H1 (cell line): ENCODE measurements at regions not wholly inside any gene's neighbourhood (a gene's known extent, or its start where the extent isn't known, plus 50 kb on each side); places are given as distances from the start of the nearest gene placed in this dataset.

Source experiments
- CTCF ChIA-PET: fragments of 300-600 bp; sonication (Branson Sonifier 250); formaldehyde crosslinking; loops from one replicate; lab custom pipeline; 2021; ENCODE audit not compliant: partially characterized antibody; lab: Charles Lee
- POLR2A ChIA-PET: fragments of 300-600 bp; sonication (Branson Sonifier 250); formaldehyde crosslinking; loops from one replicate; lab custom pipeline; 2021; ENCODE audit warnings: inconsistent platforms; ENCODE audit not compliant: partially characterized antibody; lab: Charles Lee
- DNase-seq, 2 experiments: peaks; one replicate each; pipeline versions ENCODE4 v3.0.0 to v3.0.0-alpha.2; 2010 to 2022; ENCODE audit warnings: low spot score in 2 of 2, low read depth in 1 of 2, mixed read lengths in 1 of 2
- FAIRE-seq: peaks from 2 replicates; lab custom pipeline; 2011; peaks lifted over from hg19 to GRCh38; lab: Jason Lieb, UNC
- H2AFZ ChIP-seq: 2 replicates; pipeline ENCODE4 v1.8.1; 2012; ENCODE audit warnings: low read length, inconsistent platforms
- H2AK5ac ChIP-seq: 2 replicates; pipeline ENCODE4 v1.6.1; 2013; ENCODE audit warnings: low read depth, low read length
- H2BK120ac ChIP-seq: replicated peaks from 2 replicates; pipeline ENCODE3; 2013; ENCODE audit warnings: low read depth, low read length, inconsistent platforms
- H2BK12ac ChIP-seq: 2 replicates; pipeline ENCODE4 v1.6.1; 2013; ENCODE audit warnings: low read depth, low read length
- H2BK15ac ChIP-seq: 2 replicates; pipeline ENCODE4 v1.6.1; 2013; ENCODE audit warnings: low read length
- H2BK20ac ChIP-seq: 2 replicates; pipeline ENCODE4 v1.6.1; 2013; ENCODE audit warnings: low read length
- H2BK5ac ChIP-seq: 2 replicates; pipeline ENCODE4 v1.6.1; 2013; ENCODE audit warnings: low read depth, low read length
- H3K14ac ChIP-seq: 2 replicates; pipeline ENCODE4 v1.6.1; 2013; ENCODE audit warnings: inconsistent platforms; ENCODE audit not compliant: insufficient read length
- H3K18ac ChIP-seq: 2 replicates; pipeline ENCODE4 v1.6.1; 2013; ENCODE audit warnings: low read length; ENCODE audit errors: extremely low read depth
- H3K23ac ChIP-seq: 2 replicates; pipeline ENCODE4 v1.6.1; 2013; ENCODE audit warnings: inconsistent platforms; ENCODE audit not compliant: insufficient read length
- H3K23me2 ChIP-seq: 2 replicates; pipeline ENCODE4 v1.6.1; 2013; ENCODE audit warnings: low read depth, low read length
- H3K27ac ChIP-seq: 2 replicates; pipeline ENCODE4 v1.6.1; 2011; ENCODE audit warnings: low read depth, low read length, inconsistent platforms
- H3K27me3 ChIP-seq, 4 experiments: replicated peaks in 1 of 4; 1 replicate in 1 of 4; 2 replicates in 3 of 4; pipeline versions ENCODE4 v1.6.1 to v1.8.1; 2011 to 2013; ENCODE audit warnings: low read length in 3 of 4, mild to moderate bottlenecking in 3 of 4, inconsistent platforms in 2 of 4, mixed read lengths in 2 of 4, moderate library complexity in 1 of 4; ENCODE audit not compliant: control insufficient read depth in 3 of 4, insufficient read depth in 3 of 4; ENCODE audit errors: extremely low read depth in 1 of 4
- H3K36me3 ChIP-seq, 4 experiments: 2 replicates each; pipeline versions ENCODE4 v1.6.1 to v1.8.1; 2011 to 2013; ENCODE audit warnings: mild to moderate bottlenecking in 4 of 4, low read length in 3 of 4, moderate library complexity in 2 of 4, control low read depth in 1 of 4, inconsistent platforms in 1 of 4; ENCODE audit not compliant: insufficient read depth in 4 of 4, control insufficient read depth in 2 of 4
- H3K4ac ChIP-seq: replicated peaks from 2 replicates; pipeline ENCODE3; 2013; ENCODE audit warnings: low read length, low read depth, mixed read lengths, inconsistent platforms; ENCODE audit not compliant: insufficient read length
- H3K4me1 ChIP-seq, 4 experiments: replicated peaks in 1 of 4; 1 replicate in 1 of 4; 2 replicates in 3 of 4; pipeline versions ENCODE4 v1.6.1 to v1.8.1; 2011 to 2013; ENCODE audit warnings: low read length in 3 of 4, inconsistent platforms in 2 of 4, mixed read lengths in 1 of 4; ENCODE audit not compliant: insufficient read depth in 4 of 4, control insufficient read depth in 3 of 4
- H3K4me2 ChIP-seq, 2 experiments: 2 replicates each; pipeline versions ENCODE4 v1.6.1 to v1.8.1; 2011 to 2013; ENCODE audit warnings: low read depth in 2 of 2, low read length in 2 of 2, control low read depth in 1 of 2, inconsistent platforms in 1 of 2, mild to moderate bottlenecking in 1 of 2; ENCODE audit not compliant: insufficient read depth in 1 of 2
- H3K4me3 ChIP-seq, 4 experiments: fragments of 200-600, 300-600 bp in 1 of 4; sonication (generic), shearing (Covaris generic), sonication (Bioruptor Twin) in 1 of 4; 2 replicates each; pipeline versions ENCODE4 v1.5.1 to v1.8.1; 2011 to 2016; ENCODE audit warnings: low read length in 4 of 4, low read depth in 3 of 4, control low read depth in 2 of 4, inconsistent platforms in 2 of 4, mild to moderate bottlenecking in 2 of 4, mixed read lengths in 1 of 4, moderate library complexity in 1 of 4; ENCODE audit not compliant: insufficient read depth in 2 of 4; ENCODE audit errors: extremely low read depth in 1 of 4
- H3K56ac ChIP-seq: replicated peaks from 2 replicates; pipeline ENCODE3; 2013; ENCODE audit warnings: low read depth, mild to moderate bottlenecking, mixed read lengths, low read length, inconsistent platforms; ENCODE audit not compliant: insufficient read length
- H3K79me1 ChIP-seq: 2 replicates; pipeline ENCODE4 v1.6.1; 2013; ENCODE audit warnings: low read depth, low read length, control low read depth
- H3K79me2 ChIP-seq, 2 experiments: 2 replicates each; pipeline versions ENCODE4 v1.6.1 to v1.8.1; 2012 to 2013; ENCODE audit warnings: low read length in 2 of 2, mild to moderate bottlenecking in 2 of 2, inconsistent platforms in 1 of 2; ENCODE audit not compliant: insufficient read depth in 2 of 2, control insufficient read depth in 1 of 2
- H3K9ac ChIP-seq, 4 experiments: replicated peaks in 1 of 4; 1 replicate in 1 of 4; 2 replicates in 3 of 4; pipeline versions ENCODE4 v1.6.1 to v1.8.1; 2011 to 2013; ENCODE audit warnings: low read depth in 3 of 4, low read length in 3 of 4, control low read depth in 2 of 4, mild to moderate bottlenecking in 2 of 4, moderate library complexity in 2 of 4, inconsistent platforms in 1 of 4; ENCODE audit errors: extremely low read depth in 1 of 4
- H3K9me3 ChIP-seq, 2 experiments: 2 replicates each; pipeline versions ENCODE4 v1.6.1 to v1.8.1; 2012 to 2013; ENCODE audit warnings: mild to moderate bottlenecking in 2 of 2, moderate library complexity in 2 of 2, control low read depth in 1 of 2, inconsistent platforms in 1 of 2, low read depth in 1 of 2, low read length in 1 of 2, mixed read lengths in 1 of 2; ENCODE audit not compliant: insufficient read depth in 2 of 2
- H4K20me1 ChIP-seq, 2 experiments: replicated peaks in 1 of 2; 2 replicates each; pipeline versions ENCODE3 to v1.8.1; 2011 to 2013; ENCODE audit warnings: inconsistent platforms in 2 of 2, low read length in 2 of 2, mild to moderate bottlenecking in 1 of 2; ENCODE audit not compliant: insufficient read depth in 2 of 2, control insufficient read depth in 1 of 2
- H4K5ac ChIP-seq: 2 replicates; pipeline ENCODE4 v1.6.1; 2013; ENCODE audit warnings: low read length, low read depth, mixed read lengths, inconsistent platforms; ENCODE audit not compliant: insufficient read length
- H4K8ac ChIP-seq: 2 replicates; pipeline ENCODE4 v1.8.0; 2013; ENCODE audit warnings: mild to moderate bottlenecking, moderate library complexity, low read length, inconsistent platforms; ENCODE audit not compliant: insufficient read depth; ENCODE audit errors: extremely low read depth
- H4K91ac ChIP-seq: replicated peaks from 2 replicates; pipeline ENCODE3; 2013; ENCODE audit warnings: low read length, mixed read lengths, inconsistent platforms; ENCODE audit not compliant: insufficient read length
- BRCA1 ChIP-seq: IDR thresholded peaks from 2 replicates; pipeline ENCODE4 v1.6.1; 2012; ENCODE audit warnings: low read depth, low read length, improper control_type of control experiment
- CBX5 ChIP-seq: fragments of 300-800, 300-1000 bp; sonication (generic); IDR thresholded peaks from 2 replicates; pipeline ENCODE4 v1.7.1; 2016; ENCODE audit warnings: antibody characterized with exemption, low read length, low read depth
- CBX8 ChIP-seq: fragments of 300-800, 300-1000 bp; sonication (generic); IDR thresholded peaks from 2 replicates; pipeline ENCODE4 v1.7.1; 2016; ENCODE audit warnings: low read depth, low read length, borderline replicate concordance
- EZH2 ChIP-seq: fragments of 200-600 bp; sonication (generic); IDR thresholded peaks from 2 replicates; pipeline ENCODE4 v1.7.1; 2012; ENCODE audit warnings: low read depth, mild to moderate bottlenecking, moderate library complexity, low read length, inconsistent platforms; ENCODE audit not compliant: severe bottlenecking
- KDM1A ChIP-seq: fragments of 200-600, 300-600 bp; sonication (generic); IDR thresholded peaks from 2 replicates; pipeline ENCODE4 v1.7.1; 2016; ENCODE audit warnings: mild to moderate bottlenecking, low read length, borderline replicate concordance
- NANOG ChIP-seq: IDR thresholded peaks from 2 replicates; pipeline ENCODE4 v1.6.1; 2011; ENCODE audit warnings: low read length, low read depth, mild to moderate bottlenecking, inconsistent platforms; ENCODE audit not compliant: insufficient read depth, poor library complexity, severe bottlenecking
- SP4 ChIP-seq: IDR thresholded peaks from 2 replicates; pipeline ENCODE4 v1.6.1; 2012; ENCODE audit warnings: low read length, inconsistent platforms
- WGBS, 2 experiments: shearing (Covaris generic) in 1 of 2; methylation state at CpG; one replicate each; pipeline versions ENCODE4 v1.1.6 to v1.1.7; 2013 to 2015; ENCODE audit warnings: low lambda C conversion rate in 2 of 2, mixed read lengths in 2 of 2, inconsistent platforms in 1 of 2, low coverage in 1 of 2, missing lambda C conversion rate in 1 of 2; ENCODE audit not compliant: insufficient replicate concordance in 2 of 2, insufficient coverage in 1 of 2, insufficient read length in 1 of 2; ENCODE audit errors: extremely low coverage in 1 of 2, missing lambda C conversion rate in 1 of 2; 5-methylcytosine and 5-hydroxymethylcytosine counted together

- Histone ChIP-seq H3K79me2 (no peaks in the 10 kb centered on the region), H2BK15ac (no peak overlapping the region), H3K9me3 (no peaks in the 10 kb centered on the region), H2BK5ac (no peak overlapping the region), H3K27ac (no peak overlapping the region), H3K79me1 (no peaks in the 10 kb centered on the region), H4K5ac (no peak overlapping the region), H2BK120ac (no peak overlapping the region), H4K8ac (no peak overlapping the region), H3K14ac (no peak overlapping the region), H3K4me3 (no peak overlapping the region), H3K27me3 (no peaks in the 10 kb centered on the region), H3K56ac (no peak overlapping the region), H3K23ac (no peak overlapping the region), H2AK5ac (no peak overlapping the region), H4K91ac (no peak overlapping the region), H3K4ac (no peak overlapping the region), H2BK12ac (no peak overlapping the region), H4K20me1 (no peaks in the 10 kb centered on the region), H3K4me2 (no peak overlapping the region), H3K4me1 (no peaks in the 10 kb centered on the region), H2BK20ac (no peak overlapping the region), H3K36me3 (no peaks in the 10 kb centered on the region), H2AFZ (no peak overlapping the region), H3K9ac (no peak overlapping the region), H3K23me2 (no peaks in the 10 kb centered on the region), H3K18ac (no peak overlapping the region)
- ChIA-PET CTCF (interaction anchor here (1.0 to 2.0 kb wide), 2 partner anchors 13 to 223 kb away, joined by 3 to 6 read pairs; no protein-coding TSS in a partner anchor), POLR2A (no interaction called here)
- no peak for TF ChIP-seq KDM1A
- TF ChIP-seq BRCA1 = no peak
- TF ChIP-seq CBX8 = no peak
- no peak for TF ChIP-seq CBX5
- TF ChIP-seq EZH2 = no peak
- TF ChIP-seq NANOG = no peak
- TF ChIP-seq SP4 = no peak
- 93% methylated on average over 2 of the region's 2 CpGs; no CpG with 5 or more reads in 1 of the 2 experiments for WGBS, 2 experiments
- DNase-seq (no peak), FAIRE-seq (no peak)
Measured at GRCh38 chr4:156391325-156391653, 437.6 kb upstream of the CTSO start.
